ENCODE measurements at regions not wholly inside any gene's neighbourhood (a gene's known extent, or its start where the extent isn't known, plus 50 kb on each side); places are given as distances from the start of the nearest gene placed in this dataset.
A peak's percentile ranks its signal among the peaks of the same experiment; 100 is the strongest.

DNA sequence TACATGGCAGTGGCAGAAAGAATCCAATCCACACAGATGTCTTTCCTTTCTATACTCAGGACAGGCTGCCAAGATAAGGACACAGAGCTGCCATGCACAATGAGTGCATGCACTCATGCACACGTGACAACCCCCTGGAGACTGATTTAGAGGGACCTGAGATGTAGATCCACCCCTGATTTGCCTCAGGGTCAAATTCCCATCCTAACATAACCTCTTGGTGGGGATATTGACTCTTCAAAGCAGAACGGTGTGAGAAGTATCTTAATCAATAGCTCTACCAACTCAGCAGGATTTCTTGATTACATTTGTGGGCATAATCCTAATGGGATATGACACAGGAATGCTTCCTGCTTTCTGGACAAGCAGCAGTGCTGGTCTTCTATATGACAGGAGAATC, 125.2 kb upstream of the DSCAM start:
- in situ Hi-C loops (cut with MboI; ENCODE audit: low pct_unique_long_range_greater_than_20kb, low sequenced_read_pairs): no loop called here
- no peak for DNase-seq

DNA sequence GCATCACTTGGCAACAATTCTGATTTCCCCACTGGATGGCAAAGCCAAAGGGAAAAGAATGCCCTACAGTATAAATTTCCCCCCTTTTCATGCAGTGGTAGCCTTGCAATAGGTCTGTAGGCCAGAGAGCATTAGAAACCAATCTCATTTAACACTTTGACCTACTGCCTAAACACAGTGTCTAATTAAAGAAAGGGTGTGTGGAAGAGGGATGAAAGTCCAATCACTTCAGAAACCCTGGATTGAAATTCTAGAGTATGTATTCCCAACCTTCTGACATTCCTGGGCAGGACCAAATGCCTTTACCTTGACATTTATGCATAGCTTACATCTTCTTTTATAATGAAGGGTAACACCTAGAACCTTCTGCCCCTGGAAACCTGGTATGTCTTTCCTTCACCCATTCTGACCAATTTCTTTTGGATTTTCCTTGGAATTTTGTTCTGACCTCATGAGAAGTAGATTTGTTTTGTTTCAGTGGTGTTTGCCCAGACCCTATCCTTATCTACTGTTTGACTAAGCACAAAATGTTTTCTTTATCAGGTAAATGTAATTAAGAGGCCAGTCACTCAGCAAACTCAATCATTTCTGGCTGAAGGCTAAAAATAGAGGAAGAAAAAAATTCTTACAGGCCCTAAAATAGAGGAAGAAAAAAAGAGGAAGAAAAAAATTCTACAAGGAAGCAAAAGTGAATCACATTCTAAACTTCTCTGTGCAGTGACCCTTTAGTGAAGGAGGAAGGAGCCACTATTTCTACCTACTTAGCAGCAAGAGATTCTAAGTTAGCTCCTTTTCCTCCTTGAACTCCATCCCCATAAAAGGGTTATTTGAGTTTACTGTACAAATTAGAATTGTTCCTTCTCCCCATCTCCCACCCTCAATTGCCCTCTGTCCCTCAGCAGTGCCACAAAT, 129.5 kb upstream of the DSCAM start:
- peak; percentile 77 for DNase-seq
- in situ Hi-C loops (cut with MboI; ENCODE audit: low pct_unique_long_range_greater_than_20kb, low sequenced_read_pairs): no loop called here

DNA sequence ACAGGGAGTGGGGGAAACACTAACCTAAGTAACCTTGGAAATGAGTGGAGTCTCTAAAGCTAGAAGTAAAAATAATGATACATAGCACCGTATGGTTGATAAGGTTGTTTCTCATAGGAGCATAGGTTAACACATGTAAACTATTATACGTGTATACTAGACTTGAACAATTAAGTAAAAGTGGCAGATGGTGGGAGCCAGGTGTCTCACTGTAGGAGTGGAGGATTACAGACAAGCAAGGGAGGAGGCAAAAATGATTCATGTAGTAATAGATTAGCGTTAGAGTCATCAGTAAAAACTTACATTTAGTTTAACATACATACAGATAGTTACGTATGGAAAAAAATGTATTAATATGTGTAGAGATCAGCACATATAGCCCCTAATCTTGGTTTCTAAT, 138.4 kb upstream of the DSCAM start:
- in situ Hi-C loops (cut with MboI; ENCODE audit: low pct_unique_long_range_greater_than_20kb, low sequenced_read_pairs): no loop called here
- DNase-seq: no peak

DNA sequence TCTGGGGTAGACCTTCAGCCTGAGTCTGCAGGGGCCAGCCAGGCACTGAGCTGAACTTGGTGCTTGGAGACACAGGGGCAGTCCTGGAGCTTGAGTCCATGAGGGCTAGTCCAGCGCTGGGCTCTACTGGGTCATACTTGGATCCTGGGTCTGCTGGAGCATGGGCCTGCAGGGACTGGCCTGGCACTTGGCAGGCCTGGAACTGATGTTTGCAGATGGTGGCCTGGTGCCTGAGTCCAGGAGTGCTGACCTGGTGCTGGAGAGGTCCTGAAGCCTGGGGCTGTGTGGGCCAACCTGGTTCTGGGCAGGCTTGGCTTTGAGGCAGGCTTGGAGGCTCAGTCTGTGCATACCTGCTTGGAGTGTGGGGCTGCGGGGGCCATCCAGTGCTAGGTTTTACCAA, 143.4 kb upstream of the DSCAM start:
- in situ Hi-C loops (cut with MboI; ENCODE audit: low pct_unique_long_range_greater_than_20kb, low sequenced_read_pairs): no loop called here

DNA sequence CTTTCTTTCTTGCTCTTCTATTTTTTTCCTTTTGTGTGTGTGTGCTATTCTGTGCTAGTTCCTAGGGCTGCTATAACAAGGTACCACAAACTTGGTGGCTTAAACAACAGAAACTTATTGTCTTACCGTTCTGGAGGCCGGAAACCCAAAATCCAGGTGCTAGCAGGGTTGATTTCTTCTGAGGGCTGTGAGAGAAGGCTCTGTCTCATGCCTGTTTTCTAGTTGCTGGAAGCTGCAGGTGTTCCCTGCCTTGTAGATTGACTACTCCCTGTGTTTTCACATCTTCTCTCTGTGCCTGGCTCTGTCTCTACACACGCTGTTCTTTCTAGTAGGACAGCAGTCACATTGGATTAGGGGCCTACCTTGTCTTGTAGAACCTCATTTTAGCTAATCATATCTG, 150.9 kb upstream of the DSCAM start:
- in situ Hi-C loops (cut with MboI; ENCODE audit: low pct_unique_long_range_greater_than_20kb, low sequenced_read_pairs): no loop called here

More for the DNA sequence above, 143.4 kb upstream of the DSCAM start:
- no peak for DNase-seq

DNA sequence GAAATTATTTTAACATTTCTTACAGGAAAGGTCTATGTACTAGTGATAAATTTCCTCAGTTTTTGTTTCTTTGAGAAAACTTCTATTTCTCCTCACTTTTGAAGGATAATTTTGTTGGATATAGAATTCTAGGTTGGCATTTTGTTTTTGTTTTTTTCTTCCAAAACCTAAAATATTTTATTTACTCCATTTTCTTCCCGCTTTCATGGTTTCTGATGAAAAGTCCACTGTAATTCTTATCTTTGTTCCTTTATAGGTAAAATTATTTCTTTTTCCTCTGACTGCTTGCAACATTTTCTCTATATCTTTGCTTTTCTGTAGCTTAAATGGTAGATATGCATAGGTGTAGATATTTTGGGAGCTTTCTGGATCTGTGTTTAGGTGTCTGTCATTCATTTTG, 153.9 kb upstream of the DSCAM start:
- no peak for DNase-seq
- in situ Hi-C loops (cut with MboI; ENCODE audit: low pct_unique_long_range_greater_than_20kb, low sequenced_read_pairs): no loop called here

More for the DNA sequence above, 150.9 kb upstream of the DSCAM start:
- DNase-seq: no peak

DNA sequence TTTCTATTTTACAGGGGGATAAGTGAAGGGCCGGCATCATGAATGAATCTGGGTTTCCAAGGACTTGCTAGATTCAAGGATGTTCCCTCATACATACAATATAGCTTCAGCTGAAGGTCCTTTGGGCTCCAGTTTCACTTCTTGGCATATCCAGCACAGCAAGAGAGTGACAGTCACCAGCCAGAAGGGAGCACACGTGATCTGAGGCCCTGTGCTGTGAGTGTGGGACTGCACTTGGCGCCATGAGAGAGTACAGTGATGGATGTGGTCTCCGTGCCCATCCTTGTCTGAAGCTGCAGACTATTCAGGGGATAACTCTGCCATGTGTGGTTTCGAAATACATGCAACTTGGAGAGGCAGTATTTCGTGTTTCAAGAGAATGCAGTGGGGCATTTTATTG, 159.7 kb upstream of the DSCAM start:
- no peak for DNase-seq
- in situ Hi-C loops (cut with MboI; ENCODE audit: low pct_unique_long_range_greater_than_20kb, low sequenced_read_pairs): no loop called here

DNA sequence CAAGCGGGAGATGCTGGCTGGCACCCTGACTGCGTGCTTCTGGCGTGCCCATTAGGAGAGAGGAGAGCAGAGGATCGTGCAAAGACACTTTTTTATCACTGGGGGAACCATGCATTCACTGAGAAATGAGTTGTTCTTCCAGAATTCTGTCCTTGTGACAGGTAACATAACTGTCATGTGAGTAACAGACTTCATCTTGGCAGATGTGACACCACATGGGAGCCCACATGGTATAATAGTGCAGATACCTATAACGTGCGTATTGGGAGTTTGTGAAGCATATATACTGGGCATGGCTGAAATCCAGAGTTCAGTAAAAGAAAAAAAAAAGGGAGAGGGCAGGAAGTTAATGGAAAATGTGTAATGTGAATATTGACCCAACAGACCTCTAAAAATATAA, 159.6 kb upstream of the BACE2 start:
- in situ Hi-C loops (cut with MboI; ENCODE audit: low pct_unique_long_range_greater_than_20kb, low sequenced_read_pairs): no loop called here

DNA sequence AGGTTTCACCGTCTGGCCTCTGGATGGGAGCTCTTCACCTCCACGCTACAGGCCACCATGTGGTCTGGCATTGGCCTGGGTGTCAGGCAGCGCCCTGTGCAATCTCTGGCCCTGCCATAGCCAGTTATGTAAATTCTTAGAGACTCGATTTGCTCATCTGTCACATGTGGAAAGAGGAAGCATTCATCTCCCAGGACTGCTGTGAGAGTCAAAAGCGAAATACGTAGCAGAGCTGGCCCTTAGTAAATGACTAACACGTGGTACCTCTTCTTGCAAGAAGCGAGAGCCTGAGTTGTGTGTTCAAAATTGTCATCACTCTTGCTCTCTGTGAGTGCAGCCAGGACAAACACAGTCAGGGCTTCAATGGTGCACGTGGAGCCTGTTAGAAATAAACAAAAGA, 159.0 kb upstream of the BACE2 start:
- in situ Hi-C loops (cut with MboI; ENCODE audit: low pct_unique_long_range_greater_than_20kb, low sequenced_read_pairs): no loop called here
- DNase-seq: no peak

More for the DNA sequence above, 159.6 kb upstream of the BACE2 start:
- no peak for DNase-seq

DNA sequence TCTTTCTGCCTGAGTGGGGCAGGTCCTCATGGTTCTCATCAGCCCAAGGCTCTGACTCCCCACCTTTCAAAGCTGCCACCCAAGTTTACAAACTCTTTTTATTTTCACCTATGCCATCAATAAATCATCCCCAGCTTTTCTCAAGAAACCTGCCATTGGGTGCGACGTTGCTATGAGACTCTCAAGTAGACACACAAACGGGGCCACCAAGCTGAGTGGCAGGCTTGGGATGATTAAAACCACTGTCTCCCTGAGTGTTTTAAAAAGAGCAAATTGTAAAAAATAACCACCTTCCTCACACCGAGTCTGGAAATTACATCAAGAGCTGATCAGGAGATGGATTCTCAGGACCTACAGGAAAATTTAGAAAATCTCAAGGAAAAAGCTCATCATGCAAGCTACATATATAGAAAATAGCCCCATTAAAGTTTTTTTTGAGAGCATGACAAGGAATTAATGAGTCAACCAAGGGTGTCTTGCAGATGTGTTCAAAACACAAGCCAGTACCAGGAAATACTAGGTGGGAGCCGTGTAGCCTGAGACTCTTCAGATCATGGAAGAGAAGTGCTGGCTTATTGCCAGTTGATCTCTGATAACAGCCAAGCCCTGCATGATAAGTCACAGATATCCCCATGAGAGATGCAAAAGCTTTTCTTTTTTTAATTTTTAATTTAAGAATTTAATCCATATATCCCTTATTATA, 158.4 kb upstream of the BACE2 start:
- no peak for DNase-seq

DNA sequence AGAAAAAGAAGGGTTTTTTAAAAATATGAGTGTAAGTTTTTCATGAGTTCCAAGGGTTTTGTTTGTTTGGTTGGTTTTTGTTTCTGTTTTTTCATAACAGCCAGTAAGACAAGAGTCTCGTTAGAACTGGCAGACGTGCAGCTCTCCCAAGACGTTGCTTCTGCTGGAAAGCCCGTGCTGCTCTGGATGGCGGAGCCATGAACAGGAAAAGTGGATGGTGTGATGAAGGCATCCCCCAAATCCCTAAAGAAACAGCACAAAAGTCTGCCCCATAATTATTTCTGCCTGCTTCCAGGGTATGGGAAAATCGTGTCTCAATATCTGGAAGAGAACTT, 157.9 kb upstream of the BACE2 start:
- in situ Hi-C loops (cut with MboI; ENCODE audit: low pct_unique_long_range_greater_than_20kb, low sequenced_read_pairs): no loop called here
- no peak for DNase-seq

More for the DNA sequence above, 158.4 kb upstream of the BACE2 start:
- in situ Hi-C loops (cut with MboI; ENCODE audit: low pct_unique_long_range_greater_than_20kb, low sequenced_read_pairs): no loop called here

DNA sequence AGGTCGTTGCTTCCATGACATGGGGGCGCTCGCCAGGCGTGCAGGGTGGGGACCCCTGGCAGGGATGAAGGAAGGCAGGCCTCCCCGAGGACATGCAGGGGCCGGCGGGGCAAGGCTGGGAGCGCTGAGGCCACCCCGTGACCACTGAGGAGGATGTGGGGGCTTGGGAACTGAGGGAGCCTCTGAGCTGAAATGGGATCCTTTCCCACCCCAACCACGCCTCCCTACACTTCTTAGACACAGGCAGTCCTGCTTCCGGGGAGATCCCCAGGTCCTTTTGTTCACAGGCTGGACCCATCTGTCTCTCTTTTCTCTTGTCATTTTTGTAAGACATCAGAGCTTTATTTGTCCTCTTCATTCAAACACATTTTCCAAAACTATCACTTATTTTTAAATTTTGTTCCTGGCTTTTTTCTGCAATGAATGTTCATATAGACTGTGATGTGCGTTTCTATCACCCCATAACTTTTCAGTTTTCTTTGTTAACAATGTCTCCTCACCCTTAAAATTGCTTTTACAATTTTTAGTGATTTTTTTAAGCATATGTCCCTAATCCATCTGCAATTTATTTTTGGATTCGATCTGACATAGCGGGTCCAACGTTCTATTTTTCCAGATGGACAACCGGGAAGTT, 156.7 kb upstream of the BACE2 start:
- in situ Hi-C loops (cut with MboI; ENCODE audit: low pct_unique_long_range_greater_than_20kb, low sequenced_read_pairs): no loop called here
- DNase-seq: no peak

DNA sequence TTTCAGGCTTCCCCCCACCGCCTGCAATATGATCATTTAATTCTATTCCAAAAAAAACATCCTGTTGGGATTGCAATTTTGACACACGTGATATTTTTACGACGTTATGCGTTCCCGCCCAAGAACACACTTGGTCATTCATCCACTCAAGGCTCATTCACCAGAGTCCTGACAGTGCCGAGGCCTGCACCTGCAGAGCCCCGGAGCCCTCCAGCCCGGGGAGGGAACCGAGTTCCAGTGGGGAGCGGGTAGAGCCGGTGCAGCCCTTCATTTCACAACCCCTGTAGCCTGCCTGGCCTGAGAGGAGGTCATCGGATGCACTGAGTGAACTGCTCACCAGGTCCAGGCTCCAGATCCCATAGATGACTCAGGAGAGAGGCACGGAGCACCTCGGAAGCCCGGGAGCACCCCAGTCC, 156.0 kb upstream of the BACE2 start:
- in situ Hi-C loops (cut with MboI; ENCODE audit: low pct_unique_long_range_greater_than_20kb, low sequenced_read_pairs): no loop called here
- DNase-seq: no peak

DNA sequence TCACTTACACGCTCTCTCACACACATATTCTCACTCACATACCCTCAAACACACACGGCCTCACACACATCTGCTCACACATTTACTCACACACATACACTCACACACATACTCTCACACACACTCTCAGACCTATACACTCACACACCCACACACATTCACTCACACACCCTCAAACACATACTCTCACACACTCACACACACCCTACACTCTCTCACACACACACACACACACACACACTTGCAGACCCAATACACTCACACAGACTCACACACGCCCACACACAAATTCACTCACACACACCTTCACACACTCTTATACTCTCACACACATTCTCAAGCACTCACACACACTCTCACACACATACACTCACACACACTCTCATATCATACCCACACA, 155.5 kb upstream of the BACE2 start:
- in situ Hi-C loops (cut with MboI; ENCODE audit: low pct_unique_long_range_greater_than_20kb, low sequenced_read_pairs): no loop called here

DNA sequence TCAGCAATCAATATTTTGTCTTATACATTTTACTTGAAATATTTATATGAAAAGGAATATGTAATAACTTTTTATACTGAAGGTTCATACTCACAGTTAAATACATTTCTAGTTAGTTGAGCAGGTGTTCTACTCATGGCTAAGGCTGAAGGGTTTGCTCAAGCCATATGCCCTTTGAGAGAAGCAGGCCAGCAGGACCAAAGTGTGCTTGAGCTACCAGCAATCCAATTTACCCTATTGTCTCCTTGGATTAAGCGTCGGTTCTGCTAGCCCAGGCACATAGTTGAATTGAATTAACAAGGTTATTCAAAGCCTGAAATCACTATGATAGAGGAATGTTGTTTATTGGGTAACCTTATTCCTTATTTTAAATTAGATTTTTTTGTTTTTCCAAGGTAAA, 151.5 kb upstream of the BACE2 start:
- no peak for DNase-seq
- in situ Hi-C loops (cut with MboI; ENCODE audit: low pct_unique_long_range_greater_than_20kb, low sequenced_read_pairs): no loop called here

More for the DNA sequence above, 155.5 kb upstream of the BACE2 start:
- DNase-seq: no peak

DNA sequence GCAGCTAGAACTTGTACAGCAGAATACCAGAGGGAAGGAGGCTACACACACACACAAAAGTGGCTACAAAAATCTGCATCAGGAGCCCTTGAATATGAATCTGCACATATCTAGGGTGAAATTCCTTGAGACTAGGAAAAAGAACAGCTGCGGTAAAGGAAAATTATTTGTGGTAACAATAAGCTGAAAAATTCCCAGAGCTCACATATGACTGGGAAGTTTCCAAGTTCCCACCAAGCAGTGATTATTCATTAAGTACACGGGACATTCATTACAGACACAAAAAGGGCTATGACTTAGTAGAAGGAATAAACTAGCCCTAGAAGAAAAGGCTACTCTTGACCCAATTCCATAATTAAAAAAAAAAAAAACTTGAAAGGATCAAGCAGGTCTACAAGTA, 149.5 kb upstream of the BACE2 start:
- in situ Hi-C loops (cut with MboI; ENCODE audit: low pct_unique_long_range_greater_than_20kb, low sequenced_read_pairs): no loop called here
- DNase-seq: no peak

DNA sequence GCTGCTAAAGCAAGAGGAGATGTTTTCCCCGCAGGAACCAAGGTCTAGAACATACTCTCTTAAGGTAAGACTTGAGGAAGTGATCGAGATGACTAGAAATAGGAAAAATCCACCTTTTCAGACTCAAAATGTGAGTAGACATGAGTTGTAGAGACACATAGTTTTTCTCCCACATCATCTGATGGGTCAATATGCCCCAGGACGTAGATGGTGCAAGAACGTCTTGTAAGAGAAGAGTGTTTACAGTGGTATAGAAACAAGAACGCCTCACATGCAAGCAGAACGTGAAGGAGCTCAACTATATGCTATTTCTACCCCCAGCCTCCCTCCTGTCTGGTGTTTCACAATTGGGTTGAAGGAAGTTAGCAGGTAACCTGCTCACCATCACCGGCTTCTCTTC, 144.0 kb upstream of the BACE2 start:
- in situ Hi-C loops (cut with MboI; ENCODE audit: low pct_unique_long_range_greater_than_20kb, low sequenced_read_pairs): no loop called here
- DNase-seq: no peak

DNA sequence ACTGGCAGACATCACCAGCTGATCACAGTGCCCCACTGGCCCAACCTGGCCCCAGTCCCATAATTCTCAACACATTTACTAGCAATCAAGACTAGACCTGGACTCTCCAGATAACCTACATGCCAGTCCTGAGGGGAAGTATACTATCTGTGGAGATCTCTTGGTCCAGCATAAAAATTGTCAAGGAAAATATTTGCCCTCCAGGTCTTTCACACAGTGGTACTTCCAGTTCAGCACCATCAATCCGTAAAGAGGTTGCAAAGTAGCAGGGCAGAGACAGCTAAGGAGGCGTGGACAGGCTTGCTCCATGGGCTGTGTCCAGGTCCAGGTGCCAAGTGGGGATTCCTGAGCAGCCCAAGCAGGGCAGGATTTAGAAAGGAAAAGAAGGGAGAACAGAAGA, 143.6 kb upstream of the BACE2 start:
- in situ Hi-C loops (cut with MboI; ENCODE audit: low pct_unique_long_range_greater_than_20kb, low sequenced_read_pairs): no loop called here
- no peak for DNase-seq

DNA sequence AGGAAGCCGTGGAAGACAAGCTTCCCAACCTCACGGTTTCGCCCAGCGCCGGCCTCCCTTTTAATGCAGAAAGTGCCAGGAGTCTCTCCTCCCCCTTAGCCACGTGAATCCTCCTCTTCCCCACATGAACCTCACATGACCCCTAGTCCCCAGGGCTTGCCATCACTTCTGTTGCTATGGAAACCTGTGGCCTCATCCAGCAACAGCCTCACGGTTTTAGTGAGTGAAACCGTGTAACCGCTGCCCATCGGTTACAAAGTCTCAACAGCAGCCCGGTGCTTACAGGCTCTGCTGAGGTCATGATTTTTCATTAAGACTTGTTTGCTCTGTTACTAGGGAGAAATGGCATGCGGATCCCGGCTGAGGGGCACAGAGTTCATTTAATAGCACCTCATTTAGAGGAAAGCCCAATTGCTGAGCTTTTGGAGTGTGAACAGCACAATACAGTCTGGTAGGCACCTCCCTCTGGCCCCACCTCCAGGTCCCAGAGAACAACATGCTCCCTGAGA, 143.2 kb upstream of the BACE2 start:
- no peak for DNase-seq
- in situ Hi-C loops (cut with MboI; ENCODE audit: low pct_unique_long_range_greater_than_20kb, low sequenced_read_pairs): no loop called here

DNA sequence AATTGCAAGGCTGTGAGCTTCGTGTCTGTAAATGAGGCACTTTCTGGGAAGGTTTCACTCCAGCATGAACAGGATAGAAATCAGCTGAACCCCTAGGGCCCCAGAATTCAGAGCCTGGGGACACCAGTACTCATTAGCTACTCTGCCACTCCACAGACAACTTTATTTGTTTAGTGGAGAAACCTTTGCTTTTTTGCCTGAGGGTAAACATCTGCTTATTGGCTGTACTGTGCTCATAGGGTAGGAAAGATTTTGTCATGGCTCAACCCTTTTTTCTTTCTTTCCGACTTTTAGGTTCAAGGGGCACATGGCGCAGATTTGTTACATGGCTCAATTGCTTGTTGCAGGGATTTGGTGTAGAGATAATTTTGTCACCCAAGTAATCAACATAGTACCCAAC, 138.4 kb upstream of the BACE2 start:
- in situ Hi-C loops (cut with MboI; ENCODE audit: low pct_unique_long_range_greater_than_20kb, low sequenced_read_pairs): no loop called here
- DNase-seq: no peak
